ENCODE measurements at regions not wholly inside any gene's neighbourhood (a gene's known extent, or its start where the extent isn't known, plus 50 kb on each side); places are given as distances from the start of the nearest gene placed in this dataset.

DNA sequence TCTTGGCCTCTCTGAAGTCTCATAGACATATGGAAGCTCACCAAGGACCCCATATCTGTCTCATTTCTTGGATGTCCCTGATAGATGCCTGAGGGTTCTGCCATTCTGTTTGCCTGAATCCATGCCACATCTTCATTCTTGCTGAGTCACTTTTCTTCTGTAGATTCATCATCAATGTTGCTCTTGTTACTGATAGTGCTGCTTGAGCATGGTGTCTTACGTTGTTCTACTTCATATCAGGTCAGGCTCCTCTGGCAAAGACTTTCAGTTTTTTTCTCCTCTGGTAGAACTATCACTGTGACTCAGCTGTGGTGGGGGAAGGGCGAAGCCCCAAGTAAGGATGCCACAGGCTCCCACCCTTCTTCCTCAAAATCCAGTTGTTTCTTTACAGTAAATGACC lies 885.2 kb downstream of the DCDC2C start:
- H3K9me3 Mint-ChIP-seq: peaks cover 37% of the 10 kb centered on the region

DNA sequence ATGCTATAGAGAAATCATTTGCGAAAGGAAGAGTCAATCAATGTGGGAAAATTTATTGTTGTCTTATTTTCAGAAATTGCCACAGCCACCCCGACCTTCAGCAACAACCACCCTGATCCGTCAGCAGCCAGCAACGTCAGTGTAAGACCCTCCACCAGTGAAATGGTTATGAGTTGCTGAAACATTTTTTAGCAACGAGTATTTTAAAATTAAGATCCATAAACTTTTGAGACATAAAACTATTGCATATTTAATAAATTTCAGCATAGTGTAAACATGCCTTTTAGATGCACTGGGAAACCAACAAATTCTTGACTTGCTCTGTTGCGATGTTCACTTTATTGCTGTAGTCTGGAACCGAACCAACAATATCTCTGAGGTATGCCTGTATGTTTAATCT lies 887.9 kb downstream of the DCDC2C start:
- Mint-ChIP-seq H3K4me1 (ENCODE audit: low read depth) (no peaks in the 10 kb centered on the region), H3K27me3 (ENCODE audit: low read depth) (no peaks in the 10 kb centered on the region), H3K27ac (no peak overlapping the region), H3K9me3 (peaks cover 43% of the 10 kb centered on the region), H3K4me3 (ENCODE audit: low read depth) (no peak overlapping the region), H3K36me3 (ENCODE audit: low read depth) (no peaks in the 10 kb centered on the region)
- DNase-seq (ENCODE audit: low spot score): no peak
- intact Hi-C loops (cut with micrococcal nuclease): no loop called here

More for the DNA sequence above, 885.2 kb downstream of the DCDC2C start:
- Mint-ChIP-seq H3K4me1 (ENCODE audit: low read depth) (no peaks in the 10 kb centered on the region), H3K36me3 (ENCODE audit: low read depth) (no peaks in the 10 kb centered on the region), H3K27ac (no peak overlapping the region), H3K4me3 (ENCODE audit: low read depth) (no peak overlapping the region), H3K27me3 (ENCODE audit: low read depth) (no peaks in the 10 kb centered on the region)
- DNase-seq (ENCODE audit: low spot score): no peak
- intact Hi-C loops (cut with micrococcal nuclease): no loop called here

DNA sequence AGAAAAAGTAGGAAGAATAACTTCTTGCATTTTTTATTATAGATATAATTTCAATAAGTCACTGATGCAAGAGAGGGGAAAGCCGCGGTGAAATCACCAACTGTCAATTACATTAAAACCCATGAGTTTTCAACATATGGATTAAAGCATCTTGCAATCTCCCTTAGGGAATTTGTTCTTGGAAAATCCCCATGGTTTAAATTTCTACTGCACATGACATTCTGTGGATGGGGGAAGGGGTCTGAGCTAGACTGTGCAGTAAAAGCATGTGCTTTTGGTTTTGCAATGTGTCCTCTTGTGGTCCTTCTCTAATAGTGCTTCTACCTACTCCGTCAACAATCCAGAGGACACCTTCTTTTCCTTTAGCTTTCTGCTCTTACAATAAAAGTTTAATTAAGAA lies 894.0 kb downstream of the DCDC2C start:
- Mint-ChIP-seq H3K4me1 (ENCODE audit: low read depth) (no peaks in the 10 kb centered on the region), H3K9me3 (peaks cover 15% of the 10 kb centered on the region)
- intact Hi-C loops (cut with micrococcal nuclease): no loop called here

DNA sequence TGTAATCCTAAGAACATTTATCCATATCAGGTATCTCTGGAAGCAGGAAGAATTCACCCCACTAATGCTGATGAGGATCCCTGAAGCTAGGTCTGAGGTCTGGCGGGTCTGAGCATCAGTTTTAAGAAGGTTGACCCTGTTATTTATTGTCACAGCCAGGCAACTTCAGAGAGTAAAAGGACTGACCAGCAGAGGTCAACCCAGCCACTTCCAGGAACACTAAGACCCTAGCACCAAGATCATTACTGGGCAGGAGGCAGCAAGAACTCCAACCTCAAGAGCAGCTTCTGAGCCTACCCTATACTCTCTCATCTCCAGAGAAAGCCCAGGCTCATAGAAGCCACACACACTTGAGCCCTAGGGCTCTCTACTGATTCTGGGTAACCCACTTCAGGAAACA lies 901.4 kb downstream of the DCDC2C start:
- intact Hi-C loops (cut with micrococcal nuclease): no loop called here
- H3K36me3 Mint-ChIP-seq (ENCODE audit: low read depth): no peaks in the 10 kb centered on the region
- DNase-seq (ENCODE audit: low spot score): no peak
- H3K4me1 Mint-ChIP-seq (ENCODE audit: low read depth): no peaks in the 10 kb centered on the region
- H3K27ac Mint-ChIP-seq: no peak overlapping the region
- H3K9me3 Mint-ChIP-seq: peaks cover 14% of the 10 kb centered on the region
- H3K27me3 Mint-ChIP-seq (ENCODE audit: low read depth): no peaks in the 10 kb centered on the region
- H3K4me3 Mint-ChIP-seq (ENCODE audit: low read depth): no peak overlapping the region

More for the DNA sequence above, 894.0 kb downstream of the DCDC2C start:
- Mint-ChIP-seq H3K27me3 (ENCODE audit: low read depth) (no peaks in the 10 kb centered on the region), H3K27ac (no peak overlapping the region), H3K4me3 (ENCODE audit: low read depth) (no peak overlapping the region), H3K36me3 (ENCODE audit: low read depth) (no peaks in the 10 kb centered on the region)
- no peak for DNase-seq (ENCODE audit: low spot score)

DNA sequence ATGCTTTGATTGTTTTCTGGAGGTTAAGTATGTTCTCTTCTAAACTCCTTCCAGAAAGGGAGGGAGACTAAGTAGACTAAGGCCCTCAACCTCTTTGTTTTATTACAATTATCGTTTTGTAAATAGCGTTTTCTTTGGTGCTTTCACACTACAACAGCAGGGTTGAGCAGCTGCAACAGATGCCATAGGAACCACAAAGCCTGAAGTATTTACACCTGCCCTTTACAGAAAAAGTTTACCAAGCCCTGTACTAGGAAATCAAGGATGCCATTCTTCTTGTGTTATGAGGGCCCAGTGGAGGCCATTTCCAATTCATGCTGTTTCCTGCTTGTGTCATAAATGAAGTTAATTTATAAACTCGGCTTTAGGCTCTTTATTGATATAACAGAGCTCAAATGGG lies 914.8 kb downstream of the DCDC2C start:
- Mint-ChIP-seq H3K36me3 (ENCODE audit: low read depth) (no peaks in the 10 kb centered on the region), H3K27ac (no peak overlapping the region), H3K4me1 (ENCODE audit: low read depth) (no peaks in the 10 kb centered on the region)

DNA sequence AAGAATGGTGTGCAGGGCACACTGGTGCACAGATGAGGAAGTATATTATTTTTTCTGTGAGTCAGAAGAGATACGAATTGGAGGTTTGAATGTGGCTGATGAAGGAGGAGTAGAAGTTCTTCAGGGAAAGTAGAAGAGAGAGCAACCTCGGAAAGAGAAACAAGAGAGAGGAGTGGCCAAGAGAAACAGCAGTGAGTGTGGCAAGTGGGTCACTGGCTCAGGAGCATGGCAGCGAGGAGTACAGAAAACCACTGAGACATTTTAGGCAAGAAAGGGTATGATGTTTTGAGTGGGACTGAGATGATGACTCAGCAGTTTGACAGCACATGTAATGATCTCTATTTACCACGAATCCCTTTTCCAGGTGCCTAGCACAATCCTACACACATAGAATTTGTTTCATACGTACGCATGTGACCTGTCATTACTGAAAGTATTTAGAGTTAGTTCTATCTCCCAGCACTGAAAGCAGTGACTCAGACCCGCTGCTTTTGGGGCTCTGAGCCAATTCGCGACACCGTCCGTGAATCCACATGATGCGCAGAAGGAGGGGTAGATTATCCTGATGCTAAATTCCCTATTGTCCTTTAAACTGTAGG lies 915.4 kb downstream of the DCDC2C start:
- intact Hi-C loops (cut with micrococcal nuclease): no loop called here
- H3K36me3 Mint-ChIP-seq (ENCODE audit: low read depth): no peaks in the 10 kb centered on the region
- H3K27me3 Mint-ChIP-seq (ENCODE audit: low read depth): no peaks in the 10 kb centered on the region
- H3K4me3 Mint-ChIP-seq (ENCODE audit: low read depth): no peak overlapping the region
- no peaks in the 10 kb centered on the region for H3K4me1 Mint-ChIP-seq (ENCODE audit: low read depth)
- DNase-seq (ENCODE audit: low spot score): no peak
- no peak overlapping the region for H3K27ac Mint-ChIP-seq
- peaks cover 52% of the 10 kb centered on the region for H3K9me3 Mint-ChIP-seq

More for the DNA sequence above, 914.8 kb downstream of the DCDC2C start:
- no peak overlapping the region for H3K4me3 Mint-ChIP-seq (ENCODE audit: low read depth)
- DNase-seq (ENCODE audit: low spot score): no peak
- H3K27me3 Mint-ChIP-seq (ENCODE audit: low read depth): no peaks in the 10 kb centered on the region
- peaks cover 51% of the 10 kb centered on the region for H3K9me3 Mint-ChIP-seq
- intact Hi-C loops (cut with micrococcal nuclease): no loop called here

DNA sequence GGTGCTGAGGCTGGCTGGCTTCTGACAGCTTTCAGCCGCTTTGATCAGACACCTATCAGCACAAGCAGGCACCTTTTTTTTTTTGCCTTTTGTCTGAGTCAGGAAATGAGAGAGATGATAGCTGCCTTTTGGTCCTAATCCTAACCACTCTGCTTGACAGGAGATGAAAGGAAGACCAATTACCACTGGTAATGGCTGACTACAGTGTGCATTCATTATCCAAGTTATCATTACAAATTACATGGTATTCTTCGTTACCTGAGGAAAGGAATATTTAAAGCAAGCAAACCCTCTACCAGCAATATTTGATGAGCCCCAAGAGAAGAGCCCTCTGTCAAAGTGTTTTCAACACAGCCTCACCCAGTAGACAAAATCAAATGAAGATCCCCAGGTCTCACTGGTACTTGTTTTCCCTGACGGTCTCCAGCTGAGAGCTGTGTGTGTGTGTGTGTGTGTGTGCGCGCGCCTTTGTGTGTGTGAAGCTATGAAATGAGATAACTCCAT lies 925.7 kb downstream of the DCDC2C start:
- Mint-ChIP-seq H3K27ac (no peak overlapping the region), H3K4me3 (ENCODE audit: low read depth) (no peak overlapping the region), H3K4me1 (ENCODE audit: low read depth) (no peaks in the 10 kb centered on the region), H3K9me3 (peaks cover 45% of the 10 kb centered on the region), H3K27me3 (ENCODE audit: low read depth) (no peaks in the 10 kb centered on the region), H3K36me3 (ENCODE audit: low read depth) (no peaks in the 10 kb centered on the region)
- no peak for DNase-seq (ENCODE audit: low spot score)
- intact Hi-C loops (cut with micrococcal nuclease): no loop called here

DNA sequence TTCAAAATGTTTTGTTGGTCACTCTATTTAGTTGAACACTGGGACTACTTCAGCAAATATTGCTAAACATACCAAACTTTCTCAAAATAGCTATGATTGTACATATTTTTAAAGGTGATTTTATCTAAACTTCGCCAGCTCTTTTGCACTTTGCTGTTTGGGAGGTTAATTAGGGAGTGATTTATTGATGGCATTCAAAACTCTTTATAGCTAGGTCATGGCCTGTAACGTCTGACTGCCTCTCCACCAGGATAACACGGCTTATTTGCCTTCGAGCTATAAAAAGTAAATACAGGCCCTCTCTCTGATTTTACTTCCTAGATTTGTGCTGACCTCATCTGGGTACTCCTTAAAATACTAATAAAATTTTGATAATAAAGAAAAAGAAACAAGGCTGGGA lies 931.9 kb downstream of the DCDC2C start:
- Mint-ChIP-seq H3K4me3 (ENCODE audit: low read depth) (no peak overlapping the region), H3K4me1 (ENCODE audit: low read depth) (no peaks in the 10 kb centered on the region), H3K27me3 (ENCODE audit: low read depth) (no peaks in the 10 kb centered on the region), H3K36me3 (ENCODE audit: low read depth) (no peaks in the 10 kb centered on the region), H3K9me3 (peaks cover 31% of the 10 kb centered on the region), H3K27ac (no peak overlapping the region)
- intact Hi-C loops (cut with micrococcal nuclease): no loop called here
- no peak for DNase-seq (ENCODE audit: low spot score)

DNA sequence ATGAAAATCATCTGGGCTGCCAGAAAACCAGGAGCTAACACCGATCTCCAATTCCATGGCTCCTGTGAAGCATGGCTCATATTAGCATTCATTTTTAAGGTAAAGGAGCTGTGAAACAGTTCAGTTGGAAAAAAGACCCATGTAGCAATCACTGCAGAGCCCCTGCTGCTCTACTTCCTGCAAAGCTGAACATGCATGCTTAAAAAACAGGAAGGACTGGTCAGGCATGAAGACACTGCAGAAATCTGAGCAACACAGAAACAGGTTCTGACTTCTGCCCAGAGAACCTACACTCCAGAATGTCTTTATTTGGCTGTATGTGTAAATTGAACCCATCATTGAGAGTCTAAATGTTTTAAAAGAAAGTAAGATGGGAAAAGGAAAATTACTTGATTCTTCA lies 950.6 kb downstream of the DCDC2C start:
- Mint-ChIP-seq H3K4me1 (ENCODE audit: low read depth) (no peaks in the 10 kb centered on the region), H3K9me3 (peaks cover 41% of the 10 kb centered on the region), H3K27ac (no peak overlapping the region), H3K27me3 (ENCODE audit: low read depth) (no peaks in the 10 kb centered on the region), H3K36me3 (ENCODE audit: low read depth) (no peaks in the 10 kb centered on the region), H3K4me3 (ENCODE audit: low read depth) (no peak overlapping the region)
- no peak for DNase-seq (ENCODE audit: low spot score)
- intact Hi-C loops (cut with micrococcal nuclease): no loop called here

DNA sequence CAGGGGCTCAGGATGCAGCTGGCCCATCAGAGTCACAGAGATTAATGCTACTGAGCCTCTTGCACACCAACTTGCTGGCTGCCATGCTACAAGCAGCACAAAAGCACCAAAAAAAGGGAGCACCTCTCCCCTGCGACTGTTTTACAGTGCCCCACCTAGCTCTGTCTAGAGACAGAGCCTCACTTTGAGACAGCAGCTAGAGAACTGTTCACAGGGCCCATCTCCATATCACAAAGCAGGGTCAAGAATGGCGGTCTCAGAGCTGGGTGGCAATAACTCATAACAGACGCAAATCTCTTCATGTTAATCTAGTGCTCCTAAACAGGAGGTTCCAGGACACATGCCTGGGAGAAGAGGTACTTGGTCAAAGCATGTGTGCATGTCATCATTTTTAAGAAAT lies 953.0 kb downstream of the DCDC2C start:
- Mint-ChIP-seq H3K27me3 (ENCODE audit: low read depth) (no peaks in the 10 kb centered on the region), H3K4me1 (ENCODE audit: low read depth) (no peaks in the 10 kb centered on the region), H3K9me3 (peaks cover 39% of the 10 kb centered on the region), H3K27ac (no peak overlapping the region), H3K4me3 (ENCODE audit: low read depth) (no peak overlapping the region), H3K36me3 (ENCODE audit: low read depth) (no peaks in the 10 kb centered on the region)
- no peak for DNase-seq (ENCODE audit: low spot score)
- intact Hi-C loops (cut with micrococcal nuclease): no loop called here

DNA sequence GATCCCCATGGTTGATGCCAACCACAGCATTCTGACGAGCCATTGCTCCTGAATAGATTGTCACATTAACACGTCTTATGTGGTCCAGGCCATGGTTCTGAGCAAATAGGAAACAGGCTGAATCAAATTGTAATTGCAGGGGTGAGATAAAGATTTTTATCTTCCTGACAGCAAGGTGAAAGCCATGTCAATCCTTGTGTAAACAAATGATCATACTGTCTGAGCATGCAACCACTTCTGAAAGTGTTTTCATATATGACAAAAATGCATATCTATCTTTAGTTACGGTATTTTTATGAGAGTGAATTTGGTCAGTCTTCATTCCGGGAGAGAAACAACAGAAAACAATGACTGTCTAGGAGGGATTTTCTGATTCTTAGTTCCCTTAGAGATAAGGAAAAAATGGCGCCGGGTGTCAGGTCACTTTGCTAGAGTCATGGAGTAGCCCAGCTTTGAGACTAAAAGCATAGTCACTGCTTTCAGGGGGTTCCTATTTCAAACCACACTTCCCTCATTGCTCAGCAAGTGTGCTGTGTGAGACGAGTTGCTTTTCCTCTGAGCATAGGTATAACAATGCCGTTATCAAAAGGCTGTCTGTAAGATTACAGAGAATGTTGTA lies 958.9 kb downstream of the DCDC2C start:
- DNase-seq (ENCODE audit: low spot score): no peak
- H3K27ac Mint-ChIP-seq: no peak overlapping the region
- no peaks in the 10 kb centered on the region for H3K36me3 Mint-ChIP-seq (ENCODE audit: low read depth)
- no peak overlapping the region for H3K4me3 Mint-ChIP-seq (ENCODE audit: low read depth)
- H3K9me3 Mint-ChIP-seq: peaks cover 47% of the 10 kb centered on the region
- no peaks in the 10 kb centered on the region for H3K4me1 Mint-ChIP-seq (ENCODE audit: low read depth)
- intact Hi-C loops (cut with micrococcal nuclease): no loop called here
- no peaks in the 10 kb centered on the region for H3K27me3 Mint-ChIP-seq (ENCODE audit: low read depth)

DNA sequence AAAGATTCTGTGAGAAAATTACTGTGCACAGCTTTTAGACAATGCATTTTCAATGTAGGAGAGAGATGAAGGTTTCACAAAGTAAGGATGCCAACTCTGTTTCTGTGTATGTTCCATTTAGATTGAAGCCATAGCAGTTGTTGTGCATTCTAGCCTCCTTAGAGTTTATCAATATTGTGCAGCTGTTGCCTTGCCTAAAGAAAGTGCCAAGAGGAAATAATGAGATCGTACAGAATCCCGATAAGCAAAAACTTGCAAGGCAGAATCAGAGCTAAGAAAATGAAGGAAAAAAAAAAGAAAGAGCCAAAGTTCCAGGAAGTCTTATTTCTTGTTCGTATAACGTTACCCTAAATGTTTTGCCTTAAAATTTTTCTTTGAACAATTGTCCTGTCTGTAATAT lies 965.0 kb downstream of the DCDC2C start:
- no peak for DNase-seq (ENCODE audit: low spot score)
- intact Hi-C loops (cut with micrococcal nuclease): no loop called here
- no peaks in the 10 kb centered on the region for H3K36me3 Mint-ChIP-seq (ENCODE audit: low read depth)
- H3K4me1 Mint-ChIP-seq (ENCODE audit: low read depth): no peaks in the 10 kb centered on the region
- no peaks in the 10 kb centered on the region for H3K27me3 Mint-ChIP-seq (ENCODE audit: low read depth)
- peaks cover 47% of the 10 kb centered on the region for H3K9me3 Mint-ChIP-seq
- H3K27ac Mint-ChIP-seq: no peak overlapping the region
- no peak overlapping the region for H3K4me3 Mint-ChIP-seq (ENCODE audit: low read depth)

DNA sequence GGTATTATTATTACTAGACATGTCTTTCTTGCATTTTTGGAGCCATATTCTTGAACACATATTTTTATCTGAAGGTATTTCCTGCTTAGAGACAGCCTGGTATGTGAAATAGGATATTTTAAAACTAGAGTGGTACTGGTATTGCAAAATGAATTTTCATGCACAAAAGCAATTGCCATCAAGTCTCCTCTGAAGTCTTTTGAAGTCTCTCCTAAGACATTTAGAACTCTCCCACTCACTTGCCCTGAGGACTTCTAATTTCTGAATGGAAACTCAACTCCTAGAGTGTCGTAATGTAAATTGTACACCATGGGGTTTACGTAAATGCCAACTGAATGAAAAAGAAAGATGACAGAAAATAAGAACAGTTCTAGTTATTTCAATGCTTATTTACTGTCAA lies 967.0 kb downstream of the DCDC2C start:
- intact Hi-C loops (cut with micrococcal nuclease): no loop called here
- Mint-ChIP-seq H3K27me3 (ENCODE audit: low read depth) (no peaks in the 10 kb centered on the region), H3K4me3 (ENCODE audit: low read depth) (no peak overlapping the region), H3K27ac (no peak overlapping the region), H3K9me3 (peaks cover 42% of the 10 kb centered on the region), H3K36me3 (ENCODE audit: low read depth) (no peaks in the 10 kb centered on the region), H3K4me1 (ENCODE audit: low read depth) (no peaks in the 10 kb centered on the region)
- no peak for DNase-seq (ENCODE audit: low spot score)

All from activated T-helper 2 cell treated with anti-CD3 and anti-CD28 coated beads, Interferon-gamma antibody, Interleukin-2, Interleukin-4, amounts not matched to agents 10 μg/mL and 5 μg/mL and 100 μg/mL, durations not matched to agents 14 hours and 24 hours and 36 hours (primary cell).